ENCODE measurements at regions not wholly inside any gene's neighbourhood (a gene's known extent, or its start where the extent isn't known, plus 50 kb on each side); places are given as distances from the start of the nearest gene placed in this dataset.

GRCh38 chr15:60124460-60125070 is 120.5 kb downstream of the FOXB1 start:
- FAIRE-seq, result no peak
- in situ Hi-C loops (cut with MboI), result no loop called here

More at GRCh38 chr15:60124460-60125070, 120.5 kb downstream of the FOXB1 start:
- BruUV-seq (replicated peaks), result no TSS peak
- TF ChIP-seq ZBTB8A (IDR thresholded peaks at IDR 0.05; ENCODE audit: partially characterized antibody) (no peak), SFPQ (IDR thresholded peaks at IDR 0.05; ENCODE audit: low read depth, low read length) (no peak)
- intact Hi-C loops (cut with micrococcal nuclease), result no loop called here
- no peak overlapping the region for H3K9ac ChIP-seq (ENCODE audit: insufficient read depth in 1 of 2, low read depth in 2 of 2, low read length in 2 of 2)
- no peak overlapping the region for H3K27ac ChIP-seq (ENCODE audit: extremely low read depth, low read depth, low read length)
- H3K36me3 ChIP-seq (ENCODE audit: control insufficient read depth, insufficient read depth, low read length), result no peaks in the 10 kb centered on the region
- no peaks in the 10 kb centered on the region; a peak in 1 of 5 replicates for H3K27me3 ChIP-seq (ENCODE audit: control insufficient read depth in 2 of 2, insufficient read depth in 2 of 2, low read length in 2 of 2)
- ATAC-seq (no peak), DNase-seq (ENCODE audit: extremely low read depth in 1 of 4, low spot score in 3 of 4) (no peak)
- H3K9me3 ChIP-seq (replicated peaks; ENCODE audit: control insufficient read depth, insufficient read depth, low read depth, low read length), result no peaks in the 10 kb centered on the region
- H2AFZ ChIP-seq (ENCODE audit: low read depth, low read length), result no peak overlapping the region
- no peaks in the 10 kb centered on the region for H4K20me1 ChIP-seq (replicated peaks; ENCODE audit: control insufficient read depth, insufficient read depth, low read length)
- no peaks in the 10 kb centered on the region for H3K4me1 ChIP-seq (replicated peaks in 1 of 2; ENCODE audit: control insufficient read depth in 2 of 2, insufficient read depth in 2 of 2, low read length in 2 of 2)
- ChIA-PET CTCF (ENCODE audit: low intra/inter-chr PET ratio) (no interaction called here), POLR2A (interaction anchor here (0.5 to 1.0 kb wide), 2 partner anchors 9 to 12 kb away, joined by 3 read pairs; no protein-coding TSS in a partner anchor)
- H3K79me2 ChIP-seq (ENCODE audit: control insufficient read depth, insufficient read depth, low read length), result no peaks in the 10 kb centered on the region
- no peak overlapping the region for H3K4me2 ChIP-seq (ENCODE audit: insufficient read depth, low read length)
- no peak overlapping the region for H3K4me3 ChIP-seq
- WGBS (ENCODE audit: insufficient coverage, low coverage, missing lambda C conversion rate), result 3% methylated on average over 6 of the region's 6 CpGs
- no peaks in the 10 kb centered on the region for H3K9me1 ChIP-seq (ENCODE audit: control insufficient read depth, insufficient read depth, low read length)

Data from K562 (cell line).